ENCODE measurements at regions not wholly inside any gene's neighbourhood (a gene's known extent, or its start where the extent isn't known, plus 50 kb on each side); places are given as distances from the start of the nearest gene placed in this dataset.

DNA sequence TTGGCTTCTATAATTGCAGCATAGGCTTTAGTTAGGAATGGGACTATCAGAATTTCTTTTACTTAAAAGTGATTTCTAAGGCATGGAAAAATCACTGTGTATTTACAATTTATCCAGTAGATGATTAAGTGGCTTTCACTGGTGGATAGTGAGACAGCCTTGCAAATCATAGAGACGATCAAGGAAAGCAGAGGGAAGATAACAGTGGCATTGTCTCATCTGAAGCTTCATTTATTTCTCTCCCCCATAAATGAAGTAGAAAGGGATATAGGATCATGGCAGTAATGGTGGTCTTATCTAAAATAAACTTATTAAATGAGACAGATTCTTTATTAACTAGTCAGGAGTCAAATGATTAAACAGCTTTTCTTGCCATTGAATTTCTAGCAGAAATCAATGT lies 224.2 kb upstream of the ANO5 start:
- Histone ChIP-seq H3K27ac (no peak overlapping the region), H3K9me3 (no peaks in the 10 kb centered on the region), H3K4me3 (no peak overlapping the region), H3K27me3 (no peaks in the 10 kb centered on the region), H3K4me1 (no peaks in the 10 kb centered on the region), H3K36me3 (no peaks in the 10 kb centered on the region)
- DNase-seq (no peak), ATAC-seq (no peak)
- TF ChIP-seq, protein P1, sequence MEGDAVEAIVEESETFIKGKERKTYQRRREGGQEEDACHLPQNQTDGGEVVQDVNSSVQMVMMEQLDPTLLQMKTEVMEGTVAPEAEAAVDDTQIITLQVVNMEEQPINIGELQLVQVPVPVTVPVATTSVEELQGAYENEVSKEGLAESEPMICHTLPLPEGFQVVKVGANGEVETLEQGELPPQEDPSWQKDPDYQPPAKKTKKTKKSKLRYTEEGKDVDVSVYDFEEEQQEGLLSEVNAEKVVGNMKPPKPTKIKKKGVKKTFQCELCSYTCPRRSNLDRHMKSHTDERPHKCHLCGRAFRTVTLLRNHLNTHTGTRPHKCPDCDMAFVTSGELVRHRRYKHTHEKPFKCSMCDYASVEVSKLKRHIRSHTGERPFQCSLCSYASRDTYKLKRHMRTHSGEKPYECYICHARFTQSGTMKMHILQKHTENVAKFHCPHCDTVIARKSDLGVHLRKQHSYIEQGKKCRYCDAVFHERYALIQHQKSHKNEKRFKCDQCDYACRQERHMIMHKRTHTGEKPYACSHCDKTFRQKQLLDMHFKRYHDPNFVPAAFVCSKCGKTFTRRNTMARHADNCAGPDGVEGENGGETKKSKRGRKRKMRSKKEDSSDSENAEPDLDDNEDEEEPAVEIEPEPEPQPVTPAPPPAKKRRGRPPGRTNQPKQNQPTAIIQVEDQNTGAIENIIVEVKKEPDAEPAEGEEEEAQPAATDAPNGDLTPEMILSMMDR (IDR thresholded peaks at IDR 0.05) = no peak
- intact Hi-C loops (cut with DNase I) = no loop called here

DNA sequence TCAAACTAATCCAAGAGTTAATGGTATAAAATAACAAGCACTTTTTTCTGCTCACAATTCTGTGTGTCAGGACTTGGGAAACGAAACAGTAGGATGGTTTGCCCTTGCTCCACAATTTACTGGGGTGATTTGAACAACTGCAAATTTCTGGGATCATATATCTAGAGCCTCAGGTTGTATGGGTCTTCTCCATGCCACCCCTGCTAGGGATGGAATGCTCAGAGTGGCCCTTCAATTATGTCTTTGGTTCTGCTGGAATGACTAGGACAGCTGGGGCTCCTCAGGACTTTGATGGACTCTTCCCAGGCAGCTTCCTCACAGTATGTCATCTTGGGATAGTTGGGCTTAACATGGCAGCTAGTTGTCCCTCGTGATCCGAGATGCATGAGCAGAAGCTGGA lies 223.0 kb upstream of the ANO5 start:
- Histone ChIP-seq H3K36me3 (no peaks in the 10 kb centered on the region), H3K4me3 (no peak overlapping the region), H3K27me3 (no peaks in the 10 kb centered on the region), H3K4me1 (no peaks in the 10 kb centered on the region), H3K9me3 (no peaks in the 10 kb centered on the region), H3K27ac (no peak overlapping the region)
- intact Hi-C loops (cut with DNase I) = no loop called here
- TF ChIP-seq, protein P1 (IDR thresholded peaks at IDR 0.05) = no peak
- ATAC-seq = no peak
- no peak for DNase-seq

DNA sequence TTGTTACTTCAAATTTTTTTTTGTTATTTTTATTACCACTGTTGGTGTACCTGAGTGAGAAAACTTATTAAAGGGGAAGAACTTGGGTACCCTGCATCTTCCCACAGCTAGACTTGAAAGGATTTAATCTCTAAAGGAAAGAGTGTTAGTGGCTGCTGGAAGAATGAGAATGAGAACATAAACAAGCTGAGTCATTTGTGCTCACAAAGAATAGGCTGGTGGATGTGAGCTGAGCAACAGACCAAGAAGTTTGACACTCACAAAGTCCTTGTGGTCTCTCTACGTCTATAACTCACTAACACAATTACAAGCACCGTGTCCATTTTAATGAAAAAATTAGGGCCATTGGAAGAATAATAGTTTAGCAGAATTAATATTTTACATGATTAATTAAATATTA lies 217.6 kb upstream of the ANO5 start:
- H3K9me3 ChIP-seq = no peaks in the 10 kb centered on the region
- no peak overlapping the region for H3K4me3 ChIP-seq
- TF ChIP-seq, protein P1 (IDR thresholded peaks at IDR 0.05) = no peak
- no peaks in the 10 kb centered on the region for H3K4me1 ChIP-seq
- H3K27me3 ChIP-seq = no peaks in the 10 kb centered on the region
- DNase-seq (no peak), ATAC-seq (no peak)
- no peaks in the 10 kb centered on the region for H3K36me3 ChIP-seq
- intact Hi-C loops (cut with DNase I) = no loop called here
- H3K27ac ChIP-seq = no peak overlapping the region

DNA sequence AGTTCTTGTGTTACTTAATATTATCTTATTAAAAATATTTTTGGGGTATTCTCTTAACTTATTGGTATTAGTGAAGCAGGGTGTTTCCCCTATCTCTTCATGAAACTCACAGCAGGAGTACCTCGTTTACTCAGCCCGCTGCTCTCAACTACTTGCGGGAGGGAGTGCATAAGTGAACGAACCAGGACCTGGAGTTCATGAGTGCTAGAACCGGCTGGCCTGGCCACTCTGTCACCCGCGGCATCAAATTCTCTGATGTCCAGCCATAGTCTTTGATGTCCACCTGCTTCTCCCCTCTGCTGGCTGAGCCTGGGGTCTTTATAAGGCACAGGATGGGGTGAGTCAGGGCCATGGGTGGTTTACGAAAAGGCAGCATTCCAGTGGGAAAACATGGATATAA lies 216.7 kb upstream of the ANO5 start:
- Histone ChIP-seq H3K4me1 (no peaks in the 10 kb centered on the region), H3K4me3 (no peak overlapping the region), H3K9me3 (no peaks in the 10 kb centered on the region), H3K27ac (no peak overlapping the region), H3K27me3 (no peaks in the 10 kb centered on the region), H3K36me3 (no peaks in the 10 kb centered on the region)
- TF ChIP-seq, protein P1 (IDR thresholded peaks at IDR 0.05) = no peak
- ATAC-seq = no peak
- no peak for DNase-seq
- intact Hi-C loops (cut with DNase I) = no loop called here

DNA sequence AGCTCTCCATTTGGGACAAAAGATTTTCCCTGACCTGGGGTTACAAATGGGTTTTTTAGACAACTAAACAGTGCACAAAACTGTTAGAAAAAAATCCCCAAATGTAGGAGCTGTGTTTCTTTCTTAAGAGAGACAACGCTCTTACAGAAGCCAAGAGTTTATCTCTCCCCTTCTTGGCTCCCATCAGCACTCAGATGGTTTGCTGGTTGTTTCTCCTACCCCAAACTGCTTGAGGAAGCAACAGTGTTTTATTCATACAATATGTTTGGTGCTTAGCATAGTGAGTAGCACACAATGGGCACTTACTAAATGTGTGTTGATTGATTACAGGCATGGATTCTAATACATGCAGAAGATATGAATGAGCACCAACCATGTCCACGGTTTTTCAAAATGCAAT lies 209.5 kb upstream of the ANO5 start:
- TF ChIP-seq, protein P1 (IDR thresholded peaks at IDR 0.05) = no peak
- Histone ChIP-seq H3K4me3 (no peak overlapping the region), H3K4me1 (no peaks in the 10 kb centered on the region), H3K27ac (no peak overlapping the region), H3K27me3 (no peaks in the 10 kb centered on the region), H3K9me3 (no peaks in the 10 kb centered on the region), H3K36me3 (no peaks in the 10 kb centered on the region)
- intact Hi-C loops (cut with DNase I) = no loop called here
- ATAC-seq (no peak), DNase-seq (no peak)
